ENCODE measurements at regions not wholly inside any gene's neighbourhood (a gene's known extent, or its start where the extent isn't known, plus 50 kb on each side); places are given as distances from the start of the nearest gene placed in this dataset.

GRCh38 chr1:71269818-71270217 is 189.0 kb upstream of the ZRANB2 start:
- in situ Hi-C loops (cut with HindIII; ENCODE audit: low sequenced_read_pairs): no loop called here
- DNase-seq (ENCODE audit: low spot score): no peak

DNA sequence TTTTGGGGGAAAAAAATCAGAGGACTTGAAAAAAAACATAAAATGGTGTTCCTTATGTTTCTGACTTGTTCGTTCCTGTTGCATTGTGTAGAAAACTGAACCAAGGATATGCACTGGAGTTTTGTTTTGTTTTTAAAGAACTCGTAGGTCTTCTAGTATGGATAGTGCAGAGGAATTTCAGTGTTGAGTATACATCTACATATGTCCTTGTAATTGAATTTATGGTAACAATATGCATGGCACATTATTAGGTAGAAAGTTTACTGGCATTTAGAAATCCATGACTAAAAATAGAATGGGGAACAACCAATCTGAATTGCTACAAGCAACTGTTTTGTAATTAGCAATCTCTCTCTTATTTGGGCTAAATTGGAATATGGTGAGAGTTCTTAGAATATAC is 188.3 kb upstream of the ZRANB2 start:
- no peak for DNase-seq (ENCODE audit: low spot score)
- in situ Hi-C loops (cut with HindIII; ENCODE audit: low sequenced_read_pairs): no loop called here

GRCh38 chr1:71267220-71267619 is 186.4 kb upstream of the ZRANB2 start:
- DNase-seq (ENCODE audit: low spot score): no peak
- in situ Hi-C loops (cut with HindIII; ENCODE audit: low sequenced_read_pairs): no loop called here

DNA sequence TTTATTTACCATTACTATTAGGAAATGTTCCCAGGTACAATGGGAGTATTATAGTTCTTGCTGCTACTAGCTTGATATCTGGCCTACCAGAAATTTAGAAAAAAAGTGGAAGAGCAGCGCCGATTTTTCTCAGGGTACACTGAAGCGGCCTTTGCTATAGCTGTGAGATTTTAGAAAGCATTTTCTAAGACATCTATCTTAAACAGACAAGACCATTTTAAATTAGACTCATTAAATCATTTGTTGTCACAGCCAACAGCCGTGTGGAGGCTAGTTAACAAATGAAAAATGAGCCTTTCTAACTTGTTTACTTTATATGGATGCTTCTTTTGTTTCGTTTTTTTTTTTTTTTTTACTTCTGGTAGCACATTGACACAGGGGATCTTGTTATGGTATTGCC is 183.2 kb upstream of the ZRANB2 start:
- in situ Hi-C loops (cut with HindIII; ENCODE audit: low sequenced_read_pairs): no loop called here

GRCh38 chr1:71262970-71263369 is 182.1 kb upstream of the ZRANB2 start:
- no peak for DNase-seq (ENCODE audit: low spot score)
- in situ Hi-C loops (cut with HindIII; ENCODE audit: low sequenced_read_pairs): no loop called here

More for the DNA sequence above, 183.2 kb upstream of the ZRANB2 start:
- no peak for DNase-seq (ENCODE audit: low spot score)

DNA sequence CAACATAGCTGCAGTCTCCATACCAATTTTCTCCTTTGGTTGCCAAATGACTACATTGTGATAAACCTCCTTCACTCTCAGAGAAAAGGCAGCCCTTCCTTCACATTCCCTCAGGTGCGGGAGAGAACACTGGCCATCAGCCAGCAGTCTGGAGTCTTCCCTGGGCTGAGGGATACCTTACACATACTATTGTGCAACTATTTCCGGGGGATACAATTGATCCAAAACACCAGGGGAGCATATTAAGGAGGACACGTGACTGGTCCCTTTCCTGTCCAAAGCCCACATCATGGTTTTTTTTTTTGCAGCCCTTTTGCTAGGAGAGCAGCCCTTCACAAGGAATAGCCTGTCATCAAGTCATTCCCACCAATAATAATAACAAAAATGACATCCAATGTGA is 172.1 kb upstream of the ZRANB2 start:
- in situ Hi-C loops (cut with HindIII; ENCODE audit: low sequenced_read_pairs): no loop called here

GRCh38 chr1:71245246-71245645 is 164.4 kb upstream of the ZRANB2 start:
- DNase-seq (ENCODE audit: low spot score): no peak
- in situ Hi-C loops (cut with HindIII; ENCODE audit: low sequenced_read_pairs): no loop called here

More for the DNA sequence above, 172.1 kb upstream of the ZRANB2 start:
- no peak for DNase-seq (ENCODE audit: low spot score)

- DNase-seq (ENCODE audit: low spot score): no peak
- in situ Hi-C loops (cut with HindIII; ENCODE audit: low sequenced_read_pairs): no loop called here
Observed at GRCh38 chr1:71242239-71242638, 161.4 kb upstream of the ZRANB2 start.

DNA sequence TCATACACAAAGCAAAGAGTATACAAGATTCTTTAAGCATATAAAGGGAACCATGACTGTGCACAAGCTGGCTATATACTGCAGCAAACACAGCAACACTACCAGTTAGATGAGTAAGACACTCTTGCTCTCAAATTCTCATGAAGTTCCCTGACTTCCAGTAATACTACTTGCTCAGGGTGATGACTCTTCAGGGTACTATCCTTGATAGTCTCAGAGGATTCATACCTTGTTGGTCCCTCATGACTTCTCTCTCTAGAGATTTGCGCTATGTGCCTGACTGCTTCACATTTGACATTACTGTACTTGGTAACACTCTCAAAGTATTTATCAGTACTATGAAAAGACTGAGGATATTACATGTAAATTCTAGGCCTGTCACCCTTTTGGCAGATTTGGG is 159.8 kb upstream of the ZRANB2 start:
- in situ Hi-C loops (cut with HindIII; ENCODE audit: low sequenced_read_pairs): no loop called here
- DNase-seq (ENCODE audit: low spot score): no peak

GRCh38 chr1:71236503-71236902 is 155.7 kb upstream of the ZRANB2 start:
- in situ Hi-C loops (cut with HindIII; ENCODE audit: low sequenced_read_pairs): no loop called here
- DNase-seq (ENCODE audit: low spot score): no peak

DNA sequence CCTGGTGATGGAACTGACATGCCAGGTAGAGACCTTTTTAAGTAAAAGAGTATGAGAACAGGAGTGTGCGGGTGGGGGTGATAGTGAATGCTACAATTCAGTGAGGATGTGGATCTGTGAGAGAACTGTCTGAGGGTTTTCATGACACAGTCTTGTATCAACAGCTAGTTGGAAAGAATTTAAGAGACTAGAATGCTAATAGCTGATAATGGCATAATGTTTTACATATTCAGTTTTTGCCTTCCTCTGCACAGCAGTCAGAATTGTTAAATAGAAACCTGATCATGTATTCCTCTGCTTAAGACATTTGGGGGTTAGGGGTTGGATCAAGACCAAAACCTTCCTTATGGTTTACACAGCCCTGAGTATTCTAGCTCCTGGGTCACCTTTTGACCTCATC is 152.8 kb upstream of the ZRANB2 start:
- DNase-seq (ENCODE audit: low spot score): no peak
- in situ Hi-C loops (cut with HindIII; ENCODE audit: low sequenced_read_pairs): no loop called here

- no peak for DNase-seq (ENCODE audit: low spot score)
- in situ Hi-C loops (cut with HindIII; ENCODE audit: low sequenced_read_pairs): no loop called here
Observed at GRCh38 chr1:71232786-71233185, 152.0 kb upstream of the ZRANB2 start.

DNA sequence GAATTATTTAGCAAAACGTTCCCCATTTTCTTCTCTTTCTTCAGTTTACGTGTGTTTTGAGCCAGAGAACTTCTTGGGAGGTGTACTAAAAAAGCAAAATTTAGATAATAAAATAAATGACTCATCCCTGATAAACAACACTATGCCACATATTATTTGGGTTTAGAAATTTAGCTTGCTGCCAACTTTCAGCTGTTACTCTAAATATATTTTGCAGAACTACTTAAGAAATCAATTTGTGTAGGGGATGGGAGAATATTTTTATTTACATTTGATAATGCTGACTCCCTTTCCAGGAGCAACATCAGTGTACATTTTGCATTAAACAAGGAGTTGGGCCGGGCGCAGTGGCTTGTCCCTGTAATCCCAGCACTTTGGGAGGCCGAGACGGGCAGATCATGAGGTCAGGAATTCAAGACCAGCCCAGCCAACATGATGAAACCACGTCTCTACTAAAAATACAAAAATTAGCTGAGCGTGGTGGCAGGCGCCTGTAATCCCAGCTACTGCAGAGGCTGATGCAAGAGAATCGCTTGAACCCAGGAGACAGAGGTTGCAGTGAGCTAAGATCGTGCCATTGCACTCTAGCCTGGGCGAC is 151.4 kb upstream of the ZRANB2 start:
- no peak for DNase-seq (ENCODE audit: low spot score)
- in situ Hi-C loops (cut with HindIII; ENCODE audit: low sequenced_read_pairs): no loop called here

DNA sequence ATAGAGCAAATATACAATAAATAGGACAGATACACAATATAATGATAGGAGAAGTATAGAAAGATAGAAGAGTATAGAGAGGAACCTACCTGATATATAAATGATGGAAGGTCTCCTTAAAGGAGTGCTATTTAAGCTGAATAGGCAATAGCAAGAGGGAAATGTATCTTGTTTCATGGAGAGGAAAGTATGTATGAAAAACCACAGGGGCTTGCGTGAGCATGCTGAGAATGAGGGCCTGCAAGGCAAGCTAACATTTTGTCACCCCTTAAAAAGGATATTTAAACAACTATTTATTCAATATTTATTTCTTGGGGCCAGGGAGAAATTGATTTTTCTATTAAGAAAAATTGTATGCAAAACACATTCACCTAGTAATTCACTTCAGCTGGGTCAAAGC is 150.9 kb upstream of the ZRANB2 start:
- in situ Hi-C loops (cut with HindIII; ENCODE audit: low sequenced_read_pairs): no loop called here
- no peak for DNase-seq (ENCODE audit: low spot score)

- in situ Hi-C loops (cut with HindIII; ENCODE audit: low sequenced_read_pairs): no loop called here
- peak; percentile 61 for DNase-seq (ENCODE audit: low spot score)
Observed at GRCh38 chr1:71228742-71229365, 148.0 kb upstream of the ZRANB2 start.

DNA sequence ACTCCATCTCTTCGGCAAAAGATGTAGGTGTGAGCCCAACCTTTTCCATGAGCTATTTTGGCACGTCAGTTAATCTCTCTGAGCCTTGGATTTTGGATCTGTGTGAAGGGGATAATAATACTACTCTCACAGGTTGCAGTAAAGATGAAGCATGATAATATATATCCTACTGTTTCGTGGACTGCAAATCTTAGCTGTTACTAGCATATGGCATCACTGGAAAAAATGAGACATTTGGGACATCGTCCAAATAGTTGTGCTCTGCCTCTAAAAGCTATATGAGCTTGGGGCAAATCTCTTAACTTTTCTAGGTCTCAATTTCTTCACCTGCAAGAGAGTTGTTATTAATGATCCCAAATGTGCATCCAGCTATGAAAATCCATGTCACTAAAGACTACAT is 147.4 kb upstream of the ZRANB2 start:
- in situ Hi-C loops (cut with HindIII; ENCODE audit: low sequenced_read_pairs): no loop called here
- peak; percentile 53 for DNase-seq (ENCODE audit: low spot score)

DNA sequence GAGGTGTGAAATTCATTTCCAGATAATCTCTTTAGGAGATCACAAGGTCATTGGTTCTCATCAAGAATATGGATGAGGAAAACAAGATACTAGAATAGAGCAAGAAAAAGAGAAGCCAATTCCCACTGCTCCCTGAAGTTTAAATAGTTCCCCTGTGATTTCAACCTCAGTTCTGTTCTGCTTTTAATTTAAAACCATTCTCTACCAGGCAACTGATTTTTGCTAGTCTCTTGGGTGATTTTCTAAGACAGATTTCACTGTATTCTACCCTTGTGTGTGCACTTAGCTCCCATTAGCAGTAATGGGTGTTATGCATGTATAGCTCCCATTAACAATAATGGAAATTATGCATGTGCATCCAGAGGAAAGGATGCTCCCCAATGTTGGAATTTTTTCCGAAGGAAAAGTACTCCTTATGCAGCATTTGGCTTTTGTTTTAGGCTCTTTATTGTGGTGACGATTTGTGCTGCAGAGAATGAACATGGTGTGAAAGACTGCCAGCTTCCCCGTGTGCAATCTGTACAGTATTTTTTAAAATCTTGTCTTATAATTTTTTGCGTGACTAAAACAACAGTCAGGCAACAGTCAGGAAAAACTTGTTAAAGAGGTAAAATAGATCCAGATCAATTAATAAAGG is 144.0 kb upstream of the ZRANB2 start:
- in situ Hi-C loops (cut with HindIII; ENCODE audit: low sequenced_read_pairs): no loop called here
- peak; percentile 37 for DNase-seq (ENCODE audit: low spot score)

DNA sequence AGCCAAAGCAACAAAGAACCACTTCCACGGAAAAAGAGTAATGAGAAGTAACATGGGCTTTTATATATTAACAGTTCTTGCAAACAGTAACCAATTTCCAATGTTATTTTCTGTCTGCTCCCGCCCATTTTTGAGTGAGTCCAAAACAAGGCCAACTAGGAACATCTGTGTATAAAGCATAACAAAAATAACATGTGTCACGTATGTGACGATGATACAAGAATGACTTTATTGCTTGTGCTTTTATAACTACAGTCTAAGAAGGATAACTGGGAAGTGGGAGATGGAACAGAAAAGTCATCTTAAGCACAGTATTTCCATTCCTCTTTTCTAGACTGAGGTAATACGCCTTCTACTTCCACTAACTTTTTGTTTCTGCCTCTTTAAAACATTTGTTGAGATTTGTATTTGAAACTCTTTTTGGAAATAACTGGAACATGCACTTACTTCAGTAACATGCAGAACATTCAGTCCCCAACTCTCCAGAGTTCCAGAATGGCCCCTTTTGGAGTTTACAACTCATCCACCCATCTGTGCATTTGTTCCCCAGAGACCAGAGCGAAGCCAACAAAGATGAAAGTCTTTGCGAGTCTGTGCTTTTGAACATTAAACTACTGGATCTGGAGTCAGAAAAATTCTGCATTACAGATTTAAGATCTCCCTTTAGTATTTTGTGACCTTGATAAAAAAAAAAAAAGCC is 143.0 kb upstream of the ZRANB2 start:
- DNase-seq (ENCODE audit: low spot score): no peak
- in situ Hi-C loops (cut with HindIII; ENCODE audit: low sequenced_read_pairs): no loop called here

DNA sequence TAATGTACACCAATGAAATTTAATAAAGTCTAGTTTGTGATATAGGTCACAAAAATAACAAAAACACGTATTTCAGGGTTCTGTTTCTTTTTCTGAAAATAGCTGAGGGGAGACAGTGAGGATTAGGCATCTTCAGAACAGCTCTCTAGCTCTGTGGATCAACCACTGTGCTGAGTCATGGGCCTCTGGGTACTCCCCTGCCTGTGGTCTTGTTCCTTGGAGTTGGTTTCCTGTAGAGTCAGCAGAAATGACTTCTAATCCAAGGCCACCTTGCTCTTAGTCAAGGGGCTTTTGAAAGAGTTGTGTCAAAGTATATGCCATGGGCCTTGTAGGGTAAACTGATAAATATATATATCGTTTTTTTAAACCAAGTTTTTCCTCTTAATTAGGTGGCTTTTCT is 141.8 kb upstream of the ZRANB2 start:
- no peak for DNase-seq (ENCODE audit: low spot score)
- in situ Hi-C loops (cut with HindIII; ENCODE audit: low sequenced_read_pairs): no loop called here

DNA sequence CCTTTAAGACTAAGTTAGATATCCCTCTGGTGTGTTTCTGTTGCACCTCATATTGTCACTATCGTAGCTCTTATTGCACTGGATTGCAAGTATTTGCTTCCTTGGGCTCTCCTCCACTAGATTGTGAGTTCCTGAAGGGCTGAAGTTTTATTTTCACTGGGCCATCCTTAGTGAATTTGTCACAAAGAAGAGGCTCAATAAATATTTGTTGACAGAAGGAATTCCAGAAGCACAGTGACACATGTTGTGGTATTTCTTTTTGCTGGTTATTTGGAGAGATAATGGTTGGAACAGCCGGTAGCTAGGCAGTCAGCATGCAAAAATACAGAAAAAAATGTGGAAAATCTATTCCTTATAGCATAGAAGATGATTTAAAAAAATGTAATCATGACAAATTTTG is 129.9 kb upstream of the ZRANB2 start:
- DNase-seq (ENCODE audit: low spot score): no peak
- in situ Hi-C loops (cut with HindIII; ENCODE audit: low sequenced_read_pairs): no loop called here

All from G401 (cell line).